Heart left ventricle (tissue), 16 donors: ENCODE measurements at regions not wholly inside any gene's neighbourhood (a gene's known extent, or its start where the extent isn't known, plus 50 kb on each side); places are given as distances from the start of the nearest gene placed in this dataset.
"Not testable (repeated sequence)": the region's sequence is repeated elsewhere in the genome, so short reads cannot be mapped to it uniquely, and the experiment has no call there.

ENCODE experiments used
- ATAC-seq, 4 donors: fragments of 200-7000 bp; cut with Tn5 transposase; one replicate each; pipeline ENCODE4 v1.9.1; 2020 to 2022; ENCODE audit warnings: moderate library complexity in 4 of 4, mild to moderate bottlenecking in 3 of 4, moderate number of reproducible peaks in 1 of 4
- DNase-seq, 5 donors: peaks; one replicate each; pipeline ENCODE4 v3.0.0-alpha.2; 2020
- H3K27ac ChIP-seq, 12 donors: fragments of 200-600 bp; sonication (generic) in 4 of 12; one replicate each; pipeline versions ENCODE4 v1.5.0 to v1.8.0; 2016 to 2022; ENCODE audit warnings: mild to moderate bottlenecking in 2 of 12
- H3K27me3 ChIP-seq, 9 donors: fragments of 200-600 bp; sonication (generic) in 2 of 9; one replicate each; pipeline versions ENCODE4 v1.5.1 to v1.8.0; 2016 to 2022; ENCODE audit warnings: mild to moderate bottlenecking in 3 of 9
- H3K36me3 ChIP-seq, 9 donors: fragments of 200-600 bp; sonication (generic) in 2 of 9; one replicate each; pipeline versions ENCODE4 v1.5.0 to v1.8.0; 2018 to 2022; ENCODE audit warnings: mild to moderate bottlenecking in 2 of 9
- H3K4me1 ChIP-seq, 12 donors: fragments of 200-600 bp; sonication (generic) in 4 of 12; one replicate each; pipeline versions ENCODE4 v1.5.0 to v1.8.0; 2016 to 2022; ENCODE audit warnings: mild to moderate bottlenecking in 3 of 12
- H3K4me3 ChIP-seq, 12 donors: fragments of 200-600 bp; sonication (generic) in 4 of 12; one replicate each; pipeline versions ENCODE4 v1.5.0 to v1.8.0; 2017 to 2022; ENCODE audit warnings: mild to moderate bottlenecking in 9 of 12, moderate library complexity in 4 of 12
- H3K9me3 ChIP-seq, 12 donors: fragments of 200-600 bp; sonication (generic) in 4 of 12; one replicate each; pipeline versions ENCODE4 v1.5.0 to v1.8.0; 2016 to 2022; ENCODE audit warnings: mild to moderate bottlenecking in 1 of 12
- CTCF ChIP-seq, 12 donors: fragments of 200-600 bp; sonication (generic) in 4 of 12; IDR thresholded peaks; one replicate each; pipeline versions ENCODE4 v1.5.0 to v1.8.0; 2018 to 2022; ENCODE audit warnings: antibody characterized with exemption in 12 of 12, mild to moderate bottlenecking in 5 of 12
- POLR2A ChIP-seq, 2 donors: fragments of 450-650 bp; IDR thresholded peaks; one replicate each; pipeline ENCODE4 v1.6.1; 2017; ENCODE audit warnings: antibody characterized with exemption in 2 of 2, mild to moderate bottlenecking in 2 of 2, moderate library complexity in 2 of 2
- WGBS, 4 donors: extraction: QIAGEN DNeasy Blood & Tissue Kit in 2 of 4; methylation state at CpG; one replicate each; pipeline versions ENCODE4 v1.1.5 to v1.1.7; 2013 to 2018; 5-methylcytosine and 5-hydroxymethylcytosine counted together
- intact Hi-C, 10 donors: fragments of 100-400 bp; cut with DNase I; formaldehyde crosslinking; loops; one replicate each; pipeline versions ENCODE4 v1.11.1 to v1.14.2; 2022
- donor health status: ischemic (EF 13 %, LVEDD 7.1; RV severe dilation, severe dysfunction).
- donor health status: healthy with polysubstance abuse.
- donor health status: DM: no; HTN: yes; CAD: no.
- donor health status: DM: no; HTN: no; CAD: no.
- donor health status: ischemic (EF 25% LVEDD 6.9; RV normal size, moderate dysfunction).
- donor health status: ischemic (EF 25% LVEDD 5.7; RV mildly dilated, moderate dysfunction).
- donor health status: healthy.
- donor health status: DM: yes; HTN: yes; CAD: no.
- donor health status: ischemic (EF 35%, LVEDD 5.7; RV mildly dilated, moderate dysfunction).
- donor health status: nonischemic (EF 11% LVEDD 7.7; RV severe dilation, severe dysfunction).
- donor health status: DM: yes; HTN: yes; CAD: no.
- donor health status: PGD.
- donor health status: ischemic (EF 29% LVEDD 5.4; RV normal size, mild dysfunction).
- donor health status: nonischemic (EF 23%, LVEDD 6.1; RV moderate dilation, normal function).

DNA sequence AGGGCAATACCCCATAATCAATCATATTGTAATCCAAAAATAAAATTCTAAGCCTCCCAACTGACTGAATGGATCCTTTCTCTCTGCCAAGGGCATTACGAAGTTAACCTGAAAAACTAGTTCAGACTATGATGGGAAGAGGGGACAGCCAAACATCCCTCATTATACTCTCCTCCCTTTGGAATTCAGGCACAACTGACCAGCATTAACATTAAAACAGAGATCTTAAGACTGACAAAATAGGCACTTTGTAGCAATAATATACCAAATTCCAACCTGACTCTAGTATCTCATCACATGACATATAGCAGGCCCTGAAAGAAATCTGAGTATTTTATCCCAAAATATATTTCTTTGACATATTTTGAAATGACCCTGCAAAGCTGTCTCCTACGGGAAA, 55.0 kb upstream of the SPP1 start:
- no peaks in the 10 kb centered on the region for H3K27me3 ChIP-seq
- H3K4me3 ChIP-seq, result no peak overlapping the region
- no peaks in the 10 kb centered on the region for H3K9me3 ChIP-seq
- DNase-seq, result no peak
- no peaks in the 10 kb centered on the region for H3K36me3 ChIP-seq
- 89 to 97% (median 95%) methylated on average over 2 of the region's 2 CpGs for WGBS, 4 donors
- TF ChIP-seq POLR2A (IDR thresholded peaks at IDR 0.05) (no peak), CTCF (IDR thresholded peaks at IDR 0.05) (no peak)
- no peak for ATAC-seq
- H3K4me1 ChIP-seq, result no peaks in the 10 kb centered on the region
- H3K27ac ChIP-seq, result no peak overlapping the region
- intact Hi-C loops, result no loop called here

DNA sequence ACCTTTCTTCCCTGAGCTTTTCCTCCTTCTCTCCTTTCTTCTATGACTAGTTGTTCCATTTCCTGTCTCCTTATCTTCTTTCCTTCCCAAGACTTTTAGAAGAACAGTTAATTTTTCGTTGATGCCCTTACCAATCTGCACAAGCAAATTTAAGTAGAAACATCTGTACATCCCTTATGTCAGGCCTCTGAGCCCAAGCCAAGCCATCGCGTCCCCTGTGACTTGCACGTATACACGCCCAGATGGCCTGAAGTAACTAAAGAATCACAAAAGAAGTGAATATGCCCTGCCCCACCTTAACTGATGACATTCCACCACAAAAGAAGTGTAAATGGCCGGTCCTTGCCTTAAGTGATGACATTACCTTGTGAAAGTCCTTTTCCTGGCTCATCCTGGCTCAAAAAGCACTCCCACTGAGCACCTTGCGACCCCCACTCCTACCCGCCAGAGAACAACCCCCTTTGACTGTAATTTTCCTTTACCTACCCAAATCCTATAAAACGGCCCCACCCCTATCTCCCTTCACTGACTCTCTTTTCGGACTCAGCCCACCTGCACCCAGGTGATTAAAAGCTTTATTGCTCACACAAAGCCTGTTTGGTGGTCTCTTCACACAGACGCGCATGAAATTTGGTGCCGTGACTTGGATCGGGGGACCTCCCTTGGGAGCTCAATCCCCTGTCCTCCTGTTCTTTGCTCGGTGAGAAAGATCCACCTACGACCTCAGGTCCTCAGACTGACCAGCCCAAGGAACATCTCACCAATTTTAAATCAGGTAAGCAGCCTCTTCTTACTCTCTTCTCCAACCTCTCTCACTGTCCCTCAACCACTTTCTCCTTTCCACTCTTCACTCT, 53.7 kb upstream of the SPP1 start:
- H3K9me3 ChIP-seq, ATAC-seq, intact Hi-C loops, H3K27me3 ChIP-seq, H3K4me3 ChIP-seq, H3K27ac ChIP-seq, H3K36me3 ChIP-seq, DNase-seq, H3K4me1 ChIP-seq: not testable (repeated sequence)
- 59 to 79% (median 68%) methylated on average over 13 to 16 of the region's 16 CpGs for WGBS, 4 donors

DNA sequence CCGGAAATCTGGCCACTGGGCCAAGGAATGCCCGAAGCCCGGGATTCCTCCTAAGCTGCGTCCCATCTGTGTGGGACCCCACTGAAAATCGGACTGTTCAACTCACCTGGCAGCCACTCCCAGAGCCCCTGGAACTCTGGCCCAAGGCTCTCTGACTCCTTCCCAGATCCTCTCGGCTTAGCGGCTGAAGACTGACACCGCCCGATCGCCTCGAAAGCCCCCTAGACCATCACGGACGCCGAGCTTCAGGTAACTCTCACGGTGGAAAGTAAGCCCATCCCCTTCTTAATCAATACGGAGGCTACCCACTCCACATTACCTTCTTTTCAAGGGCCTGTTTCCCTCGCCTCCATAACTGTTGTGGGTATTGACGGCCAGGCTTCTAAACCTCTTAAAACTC, 51.4 kb upstream of the SPP1 start:
- H3K27me3 ChIP-seq, result not testable (repeated sequence)

More for the DNA sequence above, 51.4 kb upstream of the SPP1 start:
- intact Hi-C loops, H3K36me3 ChIP-seq, ATAC-seq, H3K27ac ChIP-seq, H3K9me3 ChIP-seq, H3K4me1 ChIP-seq, DNase-seq, H3K4me3 ChIP-seq: not testable (repeated sequence)
- WGBS, 4 donors, result 66 to 82% (median 76%) methylated on average over 17 to 18 of the region's 18 CpGs
